Endodermal cell (in vitro differentiated cells): ENCODE measurements at regions not wholly inside any gene's neighbourhood (a gene's known extent, or its start where the extent isn't known, plus 50 kb on each side); places are given as distances from the start of the nearest gene placed in this dataset.

Source experiments
- DNase-seq: peaks from one replicate; pipeline ENCODE4 v3.0.0-alpha.2; 2017
- H3K27ac ChIP-seq: 2 replicates; pipeline ENCODE4 v1.5.1; 2013; ENCODE audit warnings: mild to moderate bottlenecking, low read depth, low read length, moderate library complexity
- H3K27me3 ChIP-seq: 2 replicates; pipeline ENCODE4 v1.6.1; 2013; ENCODE audit warnings: mild to moderate bottlenecking, low read length, moderate library complexity; ENCODE audit not compliant: insufficient read depth, control insufficient read depth, poor library complexity, severe bottlenecking
- H3K36me3 ChIP-seq: 2 replicates; pipeline ENCODE4 v1.7.0; 2013; ENCODE audit warnings: mild to moderate bottlenecking, low read length, moderate library complexity; ENCODE audit not compliant: control insufficient read depth, insufficient read depth
- H3K4me1 ChIP-seq: one replicate; pipeline ENCODE4 v1.7.0; 2013; ENCODE audit warnings: low read length; ENCODE audit not compliant: control insufficient read depth, insufficient read depth
- H3K4me3 ChIP-seq: 2 replicates; pipeline ENCODE4 v1.5.1; 2013; ENCODE audit warnings: mild to moderate bottlenecking, low read length, moderate library complexity
- H3K9ac ChIP-seq: 2 replicates; pipeline ENCODE4 v1.6.1; 2013; ENCODE audit warnings: mild to moderate bottlenecking, low read length, moderate library complexity; ENCODE audit not compliant: poor library complexity, severe bottlenecking; ENCODE audit errors: extremely low read depth
- H3K9me3 ChIP-seq: 2 replicates; pipeline ENCODE4 v1.6.1; 2013; ENCODE audit warnings: mild to moderate bottlenecking, low read length, moderate library complexity; ENCODE audit not compliant: control insufficient read depth
- H3K27ac Mint-ChIP-seq: 2 replicates; pipeline ENCODE4 v1.8.0; 2020; ENCODE audit warnings: mixed read lengths
- H3K27me3 Mint-ChIP-seq: 2 replicates; pipeline ENCODE4 v1.8.0; 2021; ENCODE audit warnings: mild to moderate bottlenecking, mixed read lengths; ENCODE audit not compliant: insufficient read depth
- H3K36me3 Mint-ChIP-seq: 2 replicates; pipeline ENCODE4 v1.8.0; 2020; ENCODE audit warnings: low read depth, mixed read lengths
- H3K4me1 Mint-ChIP-seq: 2 replicates; pipeline ENCODE4 v1.8.0; 2020; ENCODE audit warnings: mixed read lengths
- H3K4me3 Mint-ChIP-seq: 2 replicates; pipeline ENCODE4 v1.8.0; 2020; ENCODE audit warnings: mild to moderate bottlenecking, moderate library complexity, mixed read lengths
- H3K9me3 Mint-ChIP-seq: 2 replicates; pipeline ENCODE4 v1.8.0; 2020; ENCODE audit warnings: mild to moderate bottlenecking, mixed read lengths
- WGBS, 2 experiments: methylation state at CpG; one replicate each; pipeline versions ENCODE4 v1.1.5 to v1.1.7; 2013; ENCODE audit warnings: missing lambda C conversion rate in 2 of 2, mixed read lengths in 1 of 2; ENCODE audit not compliant: insufficient coverage in 1 of 2, insufficient read length in 1 of 2; 5-methylcytosine and 5-hydroxymethylcytosine counted together
- TF ChIP-seq, protein P1 (sequence below): fragments of 200-600 bp; sonication (generic); conservative IDR thresholded peaks from 2 replicates; pipeline ENCODE4 v1.5.0; 2021; ENCODE audit warnings: antibody characterized with exemption, mild to moderate bottlenecking

DNA sequence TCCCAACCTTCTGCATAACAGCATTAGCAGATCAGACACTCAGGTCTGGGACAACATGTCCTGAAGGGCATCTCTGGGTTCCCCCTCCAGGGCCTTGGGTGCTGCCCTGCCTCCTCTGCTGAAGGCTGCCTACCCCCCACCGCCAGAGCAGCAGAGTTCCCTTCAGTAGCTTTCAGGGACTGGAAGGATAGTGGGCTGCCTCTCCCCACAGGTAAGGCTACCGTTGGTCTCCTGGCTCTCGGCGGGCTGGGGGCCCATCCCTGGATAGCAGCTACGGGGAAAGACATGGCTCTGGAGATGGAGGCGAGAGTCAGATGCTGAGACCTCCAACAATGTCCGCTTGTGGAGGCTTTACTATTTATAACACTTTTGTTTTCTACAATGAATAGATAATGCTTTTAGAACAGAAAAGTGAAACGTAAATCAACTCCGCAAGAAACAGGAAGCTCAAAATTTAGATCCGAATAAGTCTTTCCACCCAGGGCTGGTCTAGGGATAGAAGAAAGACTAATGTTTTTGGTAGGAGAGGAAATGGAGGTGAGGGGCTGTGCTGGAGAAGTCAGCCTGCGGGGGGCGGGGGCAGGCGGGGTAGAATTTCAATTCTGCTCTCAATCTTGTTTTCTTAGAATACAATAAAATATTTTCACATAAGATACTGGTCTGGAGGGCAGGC, 58.4 kb downstream of the ARL4C start:
- Histone ChIP-seq H3K27me3 (no peaks in the 10 kb centered on the region), H3K9me3 (no peaks in the 10 kb centered on the region), H3K4me1 (no peaks in the 10 kb centered on the region), H3K36me3 (no peaks in the 10 kb centered on the region), H3K9ac (no peak overlapping the region), H3K27ac (no peak overlapping the region), H3K4me3 (no peak overlapping the region)
- no peaks in the 10 kb centered on the region for H3K36me3 Mint-ChIP-seq
- no peaks in the 10 kb centered on the region for H3K27me3 Mint-ChIP-seq
- H3K4me3 Mint-ChIP-seq, result no peak overlapping the region
- 78% methylated on average over 11 of the region's 13 CpGs; no CpG with 5 or more reads in 1 of the 2 experiments for WGBS, 2 experiments
- H3K4me1 Mint-ChIP-seq, result peaks cover 7% of the 10 kb centered on the region
- TF ChIP-seq, protein P1, sequence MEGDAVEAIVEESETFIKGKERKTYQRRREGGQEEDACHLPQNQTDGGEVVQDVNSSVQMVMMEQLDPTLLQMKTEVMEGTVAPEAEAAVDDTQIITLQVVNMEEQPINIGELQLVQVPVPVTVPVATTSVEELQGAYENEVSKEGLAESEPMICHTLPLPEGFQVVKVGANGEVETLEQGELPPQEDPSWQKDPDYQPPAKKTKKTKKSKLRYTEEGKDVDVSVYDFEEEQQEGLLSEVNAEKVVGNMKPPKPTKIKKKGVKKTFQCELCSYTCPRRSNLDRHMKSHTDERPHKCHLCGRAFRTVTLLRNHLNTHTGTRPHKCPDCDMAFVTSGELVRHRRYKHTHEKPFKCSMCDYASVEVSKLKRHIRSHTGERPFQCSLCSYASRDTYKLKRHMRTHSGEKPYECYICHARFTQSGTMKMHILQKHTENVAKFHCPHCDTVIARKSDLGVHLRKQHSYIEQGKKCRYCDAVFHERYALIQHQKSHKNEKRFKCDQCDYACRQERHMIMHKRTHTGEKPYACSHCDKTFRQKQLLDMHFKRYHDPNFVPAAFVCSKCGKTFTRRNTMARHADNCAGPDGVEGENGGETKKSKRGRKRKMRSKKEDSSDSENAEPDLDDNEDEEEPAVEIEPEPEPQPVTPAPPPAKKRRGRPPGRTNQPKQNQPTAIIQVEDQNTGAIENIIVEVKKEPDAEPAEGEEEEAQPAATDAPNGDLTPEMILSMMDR, result no peak
- no peak for DNase-seq
- H3K27ac Mint-ChIP-seq, result no peak overlapping the region
- H3K9me3 Mint-ChIP-seq, result no peaks in the 10 kb centered on the region

DNA sequence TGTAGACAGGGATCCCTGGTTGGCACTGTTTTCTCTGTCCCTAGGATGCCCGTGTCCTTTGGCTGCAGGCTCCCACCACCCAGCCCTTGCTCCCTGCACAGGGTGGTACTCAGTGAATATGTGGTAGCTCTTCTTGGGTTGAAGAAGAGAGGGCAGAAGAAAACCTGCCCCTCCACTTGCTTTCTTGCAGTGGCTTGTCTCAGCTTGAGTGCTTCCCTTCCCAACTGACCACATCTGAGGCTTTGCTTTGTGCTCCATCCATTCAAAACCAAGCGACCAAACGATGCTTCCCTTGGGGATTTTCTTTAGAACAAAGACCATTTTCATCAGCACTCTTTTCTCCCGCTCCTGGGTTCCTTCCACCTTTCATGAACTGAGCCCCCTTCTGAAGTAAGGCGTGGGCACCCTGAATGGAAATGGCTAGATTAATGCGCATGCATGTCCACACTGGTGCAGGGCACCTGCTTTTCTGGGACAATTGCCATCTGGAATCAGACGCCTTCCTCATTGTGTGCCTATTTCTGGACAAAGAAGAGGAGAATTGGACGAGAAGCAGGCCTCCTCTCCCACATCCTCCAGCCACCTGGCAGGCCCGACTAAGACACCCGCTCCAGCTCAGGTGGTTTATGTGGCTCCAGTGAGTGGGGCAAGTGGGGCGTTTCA, 59.1 kb downstream of the ARL4C start:
- Histone ChIP-seq H3K27ac (no peak overlapping the region), H3K36me3 (no peaks in the 10 kb centered on the region), H3K9ac (no peak overlapping the region), H3K9me3 (no peaks in the 10 kb centered on the region), H3K4me1 (no peaks in the 10 kb centered on the region), H3K27me3 (no peaks in the 10 kb centered on the region), H3K4me3 (no peak overlapping the region)
- Mint-ChIP-seq H3K27me3 (no peaks in the 10 kb centered on the region), H3K9me3 (no peaks in the 10 kb centered on the region), H3K4me1 (peaks cover 7% of the 10 kb centered on the region), H3K4me3 (no peak overlapping the region), H3K36me3 (no peaks in the 10 kb centered on the region), H3K27ac (no peak overlapping the region)
- TF ChIP-seq, protein P1, result no peak
- 91% methylated on average over 5 to 10 of the region's 11 CpGs for WGBS, 2 experiments
- no peak for DNase-seq

DNA sequence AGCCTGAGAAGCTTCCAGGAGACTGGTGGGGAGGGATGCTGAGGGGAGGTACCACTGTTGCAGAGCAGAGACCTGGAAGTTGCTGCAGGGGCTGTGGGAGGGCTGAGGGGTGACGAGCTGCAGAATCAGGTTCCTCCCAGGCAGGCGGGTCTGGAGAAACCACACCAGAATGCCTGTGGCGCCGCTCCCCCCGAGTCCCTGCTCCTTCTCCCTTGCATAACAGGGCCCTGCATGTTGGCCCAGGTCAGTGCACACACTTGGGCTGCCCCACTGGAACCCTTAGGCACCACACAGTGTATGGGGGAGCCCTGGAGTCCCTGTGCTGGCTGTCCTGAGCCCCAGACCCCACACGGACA, 60.4 kb downstream of the ARL4C start:
- WGBS, 2 experiments, result 93 to 96% methylated on average over 5 to 6 of the region's 6 CpGs
- no peak overlapping the region for H3K27ac Mint-ChIP-seq
- H3K9me3 Mint-ChIP-seq, result no peaks in the 10 kb centered on the region
- Histone ChIP-seq H3K4me3 (no peak overlapping the region), H3K27me3 (no peaks in the 10 kb centered on the region), H3K9ac (no peak overlapping the region), H3K9me3 (no peaks in the 10 kb centered on the region), H3K36me3 (no peaks in the 10 kb centered on the region), H3K27ac (no peak overlapping the region), H3K4me1 (no peaks in the 10 kb centered on the region)
- H3K27me3 Mint-ChIP-seq, result no peaks in the 10 kb centered on the region
- DNase-seq, result no peak
- no peak overlapping the region for H3K4me3 Mint-ChIP-seq
- peaks cover 7% of the 10 kb centered on the region for H3K4me1 Mint-ChIP-seq
- no peaks in the 10 kb centered on the region for H3K36me3 Mint-ChIP-seq
- TF ChIP-seq, protein P1, result no peak
